Heart right ventricle (tissue), 16 donors: ENCODE measurements at regions not wholly inside any gene's neighbourhood (a gene's known extent, or its start where the extent isn't known, plus 50 kb on each side); places are given as distances from the start of the nearest gene placed in this dataset.

Source experiments
- ATAC-seq, 8 donors: fragments of 200-7000 bp; cut with Tn5 transposase; one replicate each; pipeline ENCODE4 v1.9.1; 2020; ENCODE audit warnings: mild to moderate bottlenecking in 8 of 8, moderate library complexity in 8 of 8, moderate number of reproducible peaks in 1 of 8
- DNase-seq, 2 donors: peaks; one replicate each; pipeline ENCODE4 v3.0.0-alpha.2; 2020
- H3K27ac ChIP-seq, 10 donors: fragments of 200-600 bp; sonication (generic) in 2 of 10; one replicate each; pipeline versions ENCODE4 v1.5.0 to v1.8.0; 2020 to 2022; ENCODE audit warnings: mild to moderate bottlenecking in 3 of 10
- H3K27me3 ChIP-seq, 7 donors: fragments of 200-600 bp; one replicate each; pipeline ENCODE4 v1.8.0; 2021 to 2022; ENCODE audit warnings: mild to moderate bottlenecking in 2 of 7
- H3K36me3 ChIP-seq, 9 donors: fragments of 200-600 bp; sonication (generic) in 1 of 9; one replicate each; pipeline versions ENCODE4 v1.5.0 to v1.8.0; 2020 to 2022; ENCODE audit warnings: mild to moderate bottlenecking in 2 of 9
- H3K4me1 ChIP-seq, 9 donors: fragments of 200-600 bp; sonication (generic) in 1 of 9; one replicate each; pipeline versions ENCODE4 v1.5.0 to v1.8.0; 2020 to 2022; ENCODE audit warnings: mild to moderate bottlenecking in 4 of 9
- H3K4me3 ChIP-seq, 10 donors: fragments of 200-600 bp; sonication (generic) in 2 of 10; one replicate each; pipeline versions ENCODE4 v1.5.0 to v1.8.0; 2020 to 2022; ENCODE audit warnings: mild to moderate bottlenecking in 7 of 10, moderate library complexity in 2 of 10
- H3K9me3 ChIP-seq, 11 donors: fragments of 200-600 bp in 10 of 11; sonication (generic) in 2 of 11; one replicate each; pipeline versions ENCODE4 v1.5.0 to v1.8.0; 2013 to 2022; ENCODE audit warnings: mild to moderate bottlenecking in 2 of 11, control low read depth in 1 of 11, moderate library complexity in 1 of 11
- WGBS, 2 donors: extraction: QIAGEN DNeasy Blood & Tissue Kit; methylation state at CpG; one replicate each; pipeline ENCODE4 v1.1.7; 2013; ENCODE audit warnings: inconsistent platforms in 1 of 2; 5-methylcytosine and 5-hydroxymethylcytosine counted together
- intact Hi-C, 10 donors: fragments of 100-400 bp; cut with DNase I; formaldehyde crosslinking; loops; one replicate each; pipeline versions ENCODE4 v1.11.1 to v1.14.2; 2022
- TF ChIP-seq, protein P1 (sequence below), 9 donors: fragments of 200-600 bp; sonication (generic) in 2 of 9; IDR thresholded peaks; one replicate each; pipeline versions ENCODE4 v1.5.0 to v1.8.0; 2021 to 2022; ENCODE audit warnings: antibody characterized with exemption in 9 of 9, mild to moderate bottlenecking in 5 of 9, moderate library complexity in 1 of 9
- donor health status: Arrhythmogenic right ventricular cardiomyopathy.
- donor health status: ischemic (EF 13 %, LVEDD 7.1; RV severe dilation, severe dysfunction).
- donor health status: healthy with polysubstance abuse.
- donor health status: DM: no; HTN: yes; CAD: no.
- donor health status: DM: no; HTN: no; CAD: no.
- donor health status: ischemic (EF 25% LVEDD 6.9; RV normal size, moderate dysfunction).
- donor health status: ischemic (EF 25% LVEDD 5.7; RV mildly dilated, moderate dysfunction).
- donor health status: healthy.
- donor health status: DM: yes; HTN: yes; CAD: no.
- donor health status: Ischemic cardiomyopathy.
- donor health status: ischemic (EF 35%, LVEDD 5.7; RV mildly dilated, moderate dysfunction).
- donor health status: nonischemic (EF 11% LVEDD 7.7; RV severe dilation, severe dysfunction).
- donor health status: DM: yes; HTN: yes; CAD: no.
- donor health status: PGD.
- donor health status: ischemic (EF 29% LVEDD 5.4; RV normal size, mild dysfunction).
- donor health status: nonischemic (EF 23%, LVEDD 6.1; RV moderate dilation, normal function).

DNA sequence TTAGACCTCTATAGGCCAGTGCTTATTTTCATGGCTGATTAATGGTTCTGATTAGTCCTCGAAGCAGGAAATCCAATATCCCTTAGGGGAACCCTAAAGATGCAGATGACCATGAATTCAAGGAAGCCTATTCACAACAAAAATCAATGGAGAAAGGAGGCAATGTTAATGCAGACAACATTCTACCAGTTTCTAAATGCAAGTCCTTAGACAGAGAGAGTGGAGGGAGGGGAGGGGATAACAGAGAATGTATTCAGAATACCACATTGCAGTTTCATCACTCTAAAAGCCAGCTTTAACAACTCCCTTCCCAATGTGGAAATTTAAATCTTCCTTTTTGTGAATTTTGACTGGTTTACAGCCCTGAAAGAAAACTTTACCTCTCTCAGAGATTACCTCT lies 87.1 kb upstream of the POU3F2 start:
- intact Hi-C loops = no loop called here
- Histone ChIP-seq H3K36me3 (no peaks in the 10 kb centered on the region), H3K4me1 (no peaks in the 10 kb centered on the region), H3K4me3 (no peak overlapping the region), H3K27ac (no peak overlapping the region), H3K9me3 (peaks cover 0 to 10% (median 0%) of the 10 kb centered on the region in 11 donors), H3K27me3 (no peaks in the 10 kb centered on the region)
- WGBS, 2 donors = 67 to 74% methylated on average over 1 of the region's 1 CpG
- no peak for DNase-seq
- no peak for ATAC-seq
- TF ChIP-seq, protein P1, sequence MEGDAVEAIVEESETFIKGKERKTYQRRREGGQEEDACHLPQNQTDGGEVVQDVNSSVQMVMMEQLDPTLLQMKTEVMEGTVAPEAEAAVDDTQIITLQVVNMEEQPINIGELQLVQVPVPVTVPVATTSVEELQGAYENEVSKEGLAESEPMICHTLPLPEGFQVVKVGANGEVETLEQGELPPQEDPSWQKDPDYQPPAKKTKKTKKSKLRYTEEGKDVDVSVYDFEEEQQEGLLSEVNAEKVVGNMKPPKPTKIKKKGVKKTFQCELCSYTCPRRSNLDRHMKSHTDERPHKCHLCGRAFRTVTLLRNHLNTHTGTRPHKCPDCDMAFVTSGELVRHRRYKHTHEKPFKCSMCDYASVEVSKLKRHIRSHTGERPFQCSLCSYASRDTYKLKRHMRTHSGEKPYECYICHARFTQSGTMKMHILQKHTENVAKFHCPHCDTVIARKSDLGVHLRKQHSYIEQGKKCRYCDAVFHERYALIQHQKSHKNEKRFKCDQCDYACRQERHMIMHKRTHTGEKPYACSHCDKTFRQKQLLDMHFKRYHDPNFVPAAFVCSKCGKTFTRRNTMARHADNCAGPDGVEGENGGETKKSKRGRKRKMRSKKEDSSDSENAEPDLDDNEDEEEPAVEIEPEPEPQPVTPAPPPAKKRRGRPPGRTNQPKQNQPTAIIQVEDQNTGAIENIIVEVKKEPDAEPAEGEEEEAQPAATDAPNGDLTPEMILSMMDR (IDR thresholded peaks at IDR 0.05) = no peak

DNA sequence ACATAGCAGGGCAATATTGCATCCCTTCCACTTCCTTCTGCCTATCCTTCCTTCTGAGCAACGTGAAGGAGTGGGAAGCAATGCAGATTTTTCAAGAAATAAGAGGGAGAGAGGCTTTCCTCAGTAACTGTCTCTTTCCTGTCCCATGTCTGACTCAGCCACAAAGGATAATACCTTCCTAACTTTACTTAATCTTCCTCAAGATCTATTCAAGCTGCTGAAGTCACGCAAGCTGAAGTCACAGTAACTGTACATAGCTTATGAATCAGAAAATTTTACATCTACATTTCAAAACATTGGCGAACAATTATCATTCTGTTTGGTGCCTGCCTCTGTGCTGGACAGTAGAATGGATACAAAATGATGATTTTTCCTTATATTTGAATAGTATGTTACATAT lies 86.4 kb upstream of the POU3F2 start:
- no peaks in the 10 kb centered on the region for H3K36me3 ChIP-seq
- no peaks in the 10 kb centered on the region for H3K4me1 ChIP-seq
- H3K27ac ChIP-seq = no peak overlapping the region
- no peak for DNase-seq
- TF ChIP-seq, protein P1 (IDR thresholded peaks at IDR 0.05) = no peak
- no peak for ATAC-seq
- H3K27me3 ChIP-seq = no peaks in the 10 kb centered on the region
- H3K9me3 ChIP-seq = peaks cover 0 to 13% (median 0%) of the 10 kb centered on the region in 11 donors
- 60 to 61% methylated on average over 3 of the region's 3 CpGs for WGBS, 2 donors
- intact Hi-C loops = no loop called here
- H3K4me3 ChIP-seq = no peak overlapping the region

DNA sequence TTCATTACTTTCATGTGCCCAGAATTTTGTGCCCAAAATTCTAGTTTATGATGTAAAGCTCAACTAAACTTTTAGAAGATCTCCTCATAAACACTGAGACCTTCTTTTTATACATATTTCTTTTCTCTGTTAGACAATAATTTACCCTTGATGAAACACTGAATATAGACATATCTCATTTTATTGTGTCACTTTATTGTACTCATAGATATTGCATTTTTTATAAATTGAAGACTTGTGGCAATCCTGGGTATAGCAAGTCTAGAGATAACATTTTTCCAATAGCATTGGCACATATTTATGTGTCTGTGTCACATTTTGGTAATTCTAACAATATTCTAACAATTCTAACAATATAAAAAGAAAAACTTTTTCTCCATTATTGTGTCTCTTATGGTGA lies 74.9 kb upstream of the POU3F2 start:
- H3K27ac ChIP-seq = no peak overlapping the region
- ATAC-seq = no peak
- peaks cover 0 to 13% (median 0%) of the 10 kb centered on the region in 11 donors for H3K9me3 ChIP-seq
- TF ChIP-seq, protein P1 (IDR thresholded peaks at IDR 0.05) = no peak
- no peak overlapping the region for H3K4me3 ChIP-seq
- H3K36me3 ChIP-seq = no peaks in the 10 kb centered on the region
- no peak for DNase-seq
- no peaks in the 10 kb centered on the region for H3K4me1 ChIP-seq
- intact Hi-C loops = no loop called here
- H3K27me3 ChIP-seq = peaks cover 0 to 1% (median 0%) of the 10 kb centered on the region in 7 donors

DNA sequence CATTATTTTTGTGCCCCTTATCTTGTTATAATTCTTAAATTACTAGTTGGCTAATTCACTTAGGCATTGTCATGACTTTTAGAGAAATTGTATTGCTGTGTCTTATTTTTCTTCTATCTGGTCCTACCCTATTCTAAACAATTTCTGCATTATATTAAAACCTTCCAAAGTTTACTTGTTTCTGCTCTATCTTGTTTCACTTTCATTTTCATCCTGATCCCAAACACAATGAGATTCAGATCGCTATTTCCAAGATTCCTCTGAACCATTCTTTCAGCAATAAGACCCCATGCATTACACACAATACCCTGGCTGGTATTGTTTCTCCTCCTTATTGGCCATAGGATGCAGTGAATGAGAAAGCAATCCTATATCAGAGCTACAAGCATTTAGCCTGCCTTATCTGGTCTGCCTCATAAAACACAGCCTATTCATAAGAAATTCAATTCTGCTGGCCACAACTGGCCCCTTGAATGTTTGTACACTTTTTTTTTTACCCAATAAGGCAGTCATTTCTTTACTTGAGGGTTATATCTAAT lies 69.9 kb upstream of the POU3F2 start:
- TF ChIP-seq, protein P1 (IDR thresholded peaks at IDR 0.05) = no peak
- whole genome bisulfite sequencing, 2 donors = 65 to 76% methylated on average over 1 of the region's 1 CpG
- intact Hi-C loops = no loop called here
- peak overlapping the region in 4 of 10 donors; percentile 13 to 32 (median 28) for H3K4me3 ChIP-seq
- no peaks in the 10 kb centered on the region for H3K4me1 ChIP-seq
- H3K9me3 ChIP-seq = peaks cover 0 to 13% (median 0%) of the 10 kb centered on the region in 11 donors
- DNase-seq (no peak), ATAC-seq (no peak)
- H3K27me3 ChIP-seq = peaks cover 0 to 22% (median 5%) of the 10 kb centered on the region in 7 donors
- H3K27ac ChIP-seq = no peak overlapping the region
- H3K36me3 ChIP-seq = no peaks in the 10 kb centered on the region
